HG03196 (cell line): ENCODE measurements at regions not wholly inside any gene's neighbourhood (a gene's known extent, or its start where the extent isn't known, plus 50 kb on each side); places are given as distances from the start of the nearest gene placed in this dataset.

Experiments
- ATAC-seq: cut with Tn5 transposase; IDR thresholded peaks from one replicate; pipeline ENCODE4 v1.9.1; 2021; ENCODE audit not compliant: unreplicated experiment

DNA sequence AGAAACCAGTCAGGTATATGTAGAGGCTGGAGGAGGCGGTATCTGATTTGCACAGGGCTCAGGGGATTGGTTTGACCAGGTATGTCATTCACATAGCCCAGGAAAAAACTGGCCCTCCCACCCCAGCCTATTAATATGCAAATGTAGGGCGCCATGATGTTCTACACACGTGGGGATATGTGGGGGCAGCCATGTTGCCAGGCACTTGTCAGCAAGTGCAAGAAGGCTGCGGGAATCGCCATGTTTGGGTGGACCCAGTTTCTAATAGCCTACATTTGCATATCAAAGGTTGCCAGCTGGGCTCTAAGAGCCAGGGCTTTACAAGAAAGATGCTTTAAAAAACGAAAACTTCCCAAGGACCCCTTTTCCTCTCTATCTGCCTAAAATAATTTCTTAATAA, 335.1 kb downstream of the SMARCA1 start:
- no peak for ATAC-seq

DNA sequence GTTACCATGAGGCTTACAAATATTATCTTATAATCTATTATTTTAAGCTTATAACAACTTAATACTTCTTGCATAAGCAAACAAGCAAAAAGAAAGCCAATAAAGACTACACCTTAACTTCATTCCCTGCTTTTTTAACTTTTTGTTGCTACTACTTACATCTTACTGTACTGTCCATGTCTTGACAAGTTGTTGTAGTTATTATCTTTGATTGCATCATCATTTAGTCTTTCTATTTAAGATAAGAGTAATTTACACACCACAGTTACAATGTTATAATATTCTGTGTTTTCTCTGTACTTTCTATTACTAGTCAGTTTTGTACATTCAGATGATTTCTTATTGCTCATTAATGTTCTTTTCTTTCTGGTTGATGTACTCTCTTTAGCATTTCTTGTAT, 346.6 kb downstream of the SMARCA1 start:
- no peak for ATAC-seq

- no peak for ATAC-seq
Measured at GRCh38 chrX:129161108-129161507, 362.2 kb downstream of the SMARCA1 start.

DNA sequence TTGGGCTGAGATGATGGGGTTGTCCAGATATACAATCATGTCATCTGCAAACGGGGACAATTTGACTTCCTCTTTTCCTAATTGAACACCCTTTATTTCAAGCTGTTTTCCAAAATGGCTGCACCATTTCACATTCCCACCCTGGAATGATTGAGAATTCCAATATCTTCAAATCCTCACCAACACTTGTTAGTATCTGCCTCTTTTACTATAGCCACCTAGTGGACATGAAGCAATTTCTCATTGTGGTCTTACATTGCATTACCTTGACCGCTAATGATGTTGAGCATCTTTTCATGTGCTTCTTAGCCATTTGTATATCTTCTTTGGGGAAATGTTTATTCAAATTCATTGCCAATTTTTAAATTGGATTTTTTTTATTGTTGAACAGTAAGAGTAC, 364.8 kb downstream of the SMARCA1 start:
- ATAC-seq, result no peak

- ATAC-seq, result no peak
Measured at GRCh38 chrX:129145840-129146272, 377.4 kb downstream of the SMARCA1 start.

DNA sequence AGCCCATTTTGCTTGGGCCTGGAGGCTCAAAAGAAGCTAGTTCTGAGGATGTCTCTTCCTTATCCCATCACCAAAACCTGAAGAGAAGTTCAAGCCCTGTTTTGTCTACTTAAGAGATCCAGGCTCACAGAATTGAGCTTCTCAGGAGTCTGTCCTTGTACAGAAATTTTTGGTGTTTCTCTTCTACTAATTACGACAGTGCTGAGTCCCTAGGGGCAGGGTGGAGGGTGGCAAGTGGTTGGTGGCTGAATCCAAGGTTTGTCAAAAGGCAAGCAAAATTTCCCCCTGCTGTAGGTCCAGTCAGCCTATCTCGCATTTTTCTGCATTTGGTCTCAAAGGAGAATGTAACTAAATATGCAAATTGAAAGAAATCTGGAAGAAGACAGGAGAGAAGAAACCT, 377.9 kb downstream of the SMARCA1 start:
- no peak for ATAC-seq

DNA sequence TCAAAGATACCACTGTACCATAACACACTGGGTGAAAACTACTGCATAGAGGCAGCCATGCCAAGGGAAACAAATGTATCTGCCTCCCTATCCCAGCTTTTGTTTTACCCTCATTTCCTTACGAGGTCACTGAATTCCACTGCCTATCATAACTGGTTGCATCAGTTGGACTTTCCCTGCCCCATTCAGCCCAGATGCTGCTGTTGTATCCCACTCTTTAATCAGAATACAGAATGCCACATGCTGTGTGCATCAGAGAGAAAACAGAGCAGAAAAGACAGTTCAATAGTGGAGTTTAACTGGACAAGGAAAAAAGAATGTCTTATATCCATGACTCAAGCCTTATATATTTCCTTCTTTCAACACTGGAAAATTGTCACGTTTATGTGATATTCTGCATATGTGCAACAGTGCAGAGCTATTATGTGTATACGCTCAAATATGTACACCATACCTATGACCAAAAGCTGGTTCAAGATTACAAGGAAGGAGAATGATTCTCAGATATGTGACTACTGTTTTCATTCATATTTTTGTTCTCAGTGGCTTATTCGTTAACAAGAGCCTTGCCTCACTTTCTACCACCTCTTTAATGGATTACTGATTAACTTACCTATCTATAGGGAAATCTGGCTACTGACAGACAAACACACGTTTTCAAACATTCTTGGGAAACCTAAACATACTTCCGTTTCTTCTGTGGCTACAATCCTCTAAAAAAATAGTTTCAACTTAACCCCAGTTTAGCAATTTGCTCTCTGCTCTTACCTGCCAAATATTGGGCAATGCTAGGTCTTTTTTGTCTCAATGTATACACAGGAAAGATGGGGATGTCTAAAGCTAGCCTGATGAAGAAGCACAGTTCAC, 378.9 kb downstream of the SMARCA1 start:
- no peak for ATAC-seq

- no peak for ATAC-seq
Measured at GRCh38 chrX:129139837-129140598, 383.3 kb downstream of the SMARCA1 start.

DNA sequence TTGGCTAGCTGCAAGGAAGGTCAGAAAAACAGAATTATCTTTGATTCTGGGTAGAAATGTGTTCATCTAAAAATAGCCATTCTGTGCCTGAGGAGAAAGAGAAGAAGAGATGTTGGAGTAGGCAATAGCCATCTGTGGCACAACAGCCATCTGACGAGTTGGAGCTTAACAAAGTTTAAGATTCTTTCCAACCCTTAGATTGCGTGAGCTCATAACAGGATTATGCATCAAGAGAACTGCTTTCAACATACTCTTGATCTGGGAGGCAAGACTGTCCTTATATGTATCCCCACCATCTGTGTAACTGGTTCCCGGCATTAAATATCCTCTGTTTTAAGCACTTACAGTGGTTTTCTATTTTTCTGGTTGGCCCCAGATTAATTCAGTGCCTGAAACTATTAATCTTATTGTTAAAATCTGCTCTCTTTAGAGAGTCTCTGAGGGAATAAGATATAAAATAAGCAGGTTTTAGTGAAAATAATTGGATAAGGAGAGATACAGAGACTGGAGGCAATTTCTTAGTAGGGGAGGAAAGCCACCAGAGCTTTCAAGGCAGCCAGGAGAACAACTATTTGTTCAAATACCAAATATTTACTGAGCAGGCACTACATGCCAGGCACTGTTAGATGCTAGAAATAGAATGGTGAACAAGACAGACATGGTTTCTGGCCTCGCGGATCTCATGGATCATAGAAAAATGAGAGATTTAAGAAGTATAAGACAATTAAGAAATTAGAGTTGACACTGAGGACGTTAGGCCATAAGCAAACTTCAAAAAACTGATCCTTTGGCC, 398.0 kb downstream of the SMARCA1 start:
- no peak for ATAC-seq

- no peak for ATAC-seq
Measured at GRCh38 chrX:129123795-129124194, 399.5 kb downstream of the SMARCA1 start.

DNA sequence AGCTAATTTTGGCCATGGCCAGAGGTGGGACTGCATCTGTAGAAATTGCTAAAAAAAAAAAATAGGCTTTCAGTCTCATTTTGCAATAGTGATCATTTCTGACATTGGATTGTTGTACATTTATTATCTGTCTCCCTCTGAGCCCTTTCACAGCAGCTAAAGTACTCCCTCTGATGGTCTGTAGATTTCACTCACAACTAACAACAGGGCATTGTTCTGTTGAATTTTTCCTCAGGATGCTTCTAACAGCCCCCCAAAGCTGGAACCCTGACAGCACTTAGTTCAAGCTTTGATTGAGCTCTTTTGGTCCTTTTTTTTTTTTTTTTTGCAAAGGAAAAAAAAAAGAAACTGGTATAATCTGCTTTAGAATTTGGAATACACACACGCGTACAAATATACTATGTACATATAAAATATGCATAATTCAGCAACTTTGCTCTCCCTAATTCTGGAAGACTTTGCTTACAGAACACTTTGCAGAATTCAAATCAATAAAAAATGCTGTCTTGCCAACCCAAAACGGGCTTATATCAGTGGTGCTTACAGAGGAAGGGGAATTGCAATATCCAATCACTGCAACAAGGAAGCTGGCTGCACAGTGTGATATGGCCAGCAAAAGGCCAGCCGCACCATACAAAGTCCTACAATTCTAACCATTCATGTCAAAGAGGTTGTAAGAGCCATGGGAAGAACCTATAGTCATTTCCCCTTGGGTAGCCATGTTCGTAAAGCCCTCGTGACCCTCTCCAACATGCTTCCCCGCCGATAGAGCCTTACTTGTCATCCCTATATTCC, 406.4 kb downstream of the SMARCA1 start:
- no peak for ATAC-seq

DNA sequence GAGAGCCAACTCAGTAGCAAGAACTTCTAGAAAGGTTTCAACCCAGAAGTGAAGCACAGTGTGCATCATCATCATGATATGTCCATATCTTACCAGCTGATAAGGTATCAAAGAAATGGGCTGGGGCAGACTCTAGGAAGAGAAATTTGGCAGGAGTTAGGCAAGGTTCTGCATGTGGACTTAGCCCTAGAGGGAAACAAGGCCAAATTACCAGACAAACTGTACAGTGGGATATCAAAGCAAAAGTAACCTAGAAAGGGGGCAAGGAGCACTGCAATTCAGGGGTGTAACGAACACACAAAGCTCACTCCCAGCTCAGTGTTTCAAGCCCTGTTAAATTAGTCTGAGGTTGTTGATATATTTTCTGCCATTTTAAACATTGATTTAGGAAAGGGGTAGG, 407.4 kb downstream of the SMARCA1 start:
- ATAC-seq, result no peak

DNA sequence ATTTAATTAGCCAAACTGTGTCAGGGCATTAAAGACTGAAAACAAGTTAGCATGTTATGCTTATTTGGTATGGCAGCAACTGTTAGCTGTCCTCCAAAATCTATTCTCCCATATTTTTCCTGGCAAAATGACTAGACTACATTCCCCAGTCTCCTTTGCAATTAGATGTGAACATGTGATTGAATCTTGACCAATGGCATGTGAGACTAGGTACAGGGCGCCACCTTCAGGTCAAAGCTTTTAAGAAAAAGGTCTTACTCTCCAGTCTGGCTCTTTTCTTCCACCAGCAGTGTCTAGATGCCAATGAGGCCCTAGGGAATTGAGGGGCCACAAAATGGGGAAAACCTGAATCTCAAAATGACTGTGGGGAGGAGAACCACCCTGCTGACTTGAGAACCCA, 408.2 kb downstream of the SMARCA1 start:
- ATAC-seq, result no peak

DNA sequence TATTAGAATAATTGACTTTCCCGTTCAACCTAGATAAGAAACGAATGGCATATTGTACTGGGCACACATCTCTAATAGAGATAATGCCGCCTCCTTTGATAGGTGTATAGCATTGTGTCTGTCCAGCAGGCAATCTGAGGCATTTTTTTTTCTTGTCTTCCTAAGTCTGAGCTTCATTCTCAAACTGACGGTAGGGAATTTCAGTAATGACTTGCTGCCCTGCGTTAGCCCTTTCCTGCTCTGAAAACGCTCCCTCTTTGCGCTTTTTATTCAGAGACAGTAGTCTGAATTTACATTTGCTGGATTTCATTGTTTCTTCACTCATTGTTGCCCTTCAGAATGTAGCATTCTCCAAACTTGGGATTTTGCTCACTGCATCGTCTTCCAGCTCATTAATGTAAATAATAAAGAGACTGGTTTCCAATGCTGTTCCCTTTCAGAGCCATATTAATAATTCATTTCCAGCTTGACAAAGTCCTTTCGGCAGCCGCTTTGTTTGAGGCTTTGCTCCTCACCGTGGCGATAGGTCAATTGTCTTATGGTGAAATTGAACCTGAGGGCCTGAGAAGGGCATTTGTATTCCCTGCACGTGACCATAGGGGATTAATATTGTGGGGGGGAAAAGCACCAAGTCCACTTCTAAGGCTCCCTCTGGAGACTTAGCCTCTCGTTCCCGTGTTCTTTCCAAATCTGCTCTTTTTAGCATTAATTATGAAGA, 412.1 kb downstream of the SMARCA1 start:
- ATAC-seq, result no peak

DNA sequence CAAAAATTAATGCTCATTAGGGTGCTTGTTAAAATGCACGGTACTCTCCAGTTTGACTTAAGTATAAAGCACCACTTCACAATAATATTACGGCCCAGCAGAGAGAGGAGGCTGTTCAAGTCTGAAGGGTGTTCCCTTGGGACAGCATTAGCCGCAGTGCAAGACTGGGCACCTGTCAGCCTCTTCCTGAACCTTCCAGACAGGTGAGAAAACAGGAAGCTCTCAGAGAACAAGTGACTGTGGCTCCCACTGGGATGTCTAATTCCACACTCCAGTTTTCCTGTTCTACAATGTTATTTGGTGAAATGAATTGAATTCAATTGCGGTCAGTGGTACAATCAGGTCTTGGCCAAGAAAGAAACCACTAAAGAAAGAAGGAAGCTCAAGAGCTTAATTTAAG, 414.4 kb downstream of the SMARCA1 start:
- ATAC-seq, result no peak

- ATAC-seq, result no peak
Measured at GRCh38 chrX:129099207-129099606, 424.1 kb downstream of the SMARCA1 start.

DNA sequence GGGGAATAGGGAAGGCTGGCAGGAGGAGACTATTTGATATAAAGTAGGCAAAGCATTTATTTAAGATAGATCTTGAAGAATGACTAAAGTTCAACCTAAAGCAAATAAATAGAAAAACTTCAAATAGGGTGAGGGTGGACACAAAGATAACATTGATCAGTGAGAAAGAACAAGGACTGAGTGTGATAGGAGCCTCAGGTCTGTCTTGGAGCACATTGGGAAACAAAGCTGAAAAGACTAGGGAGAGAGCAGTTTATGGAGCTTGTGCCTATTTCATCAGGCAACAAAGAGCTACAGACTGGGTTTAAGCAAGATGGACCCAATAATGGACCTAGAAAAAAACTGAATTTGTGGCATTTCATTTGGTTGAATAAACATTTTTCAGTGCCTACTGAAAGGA, 425.6 kb downstream of the SMARCA1 start:
- ATAC-seq, result no peak

DNA sequence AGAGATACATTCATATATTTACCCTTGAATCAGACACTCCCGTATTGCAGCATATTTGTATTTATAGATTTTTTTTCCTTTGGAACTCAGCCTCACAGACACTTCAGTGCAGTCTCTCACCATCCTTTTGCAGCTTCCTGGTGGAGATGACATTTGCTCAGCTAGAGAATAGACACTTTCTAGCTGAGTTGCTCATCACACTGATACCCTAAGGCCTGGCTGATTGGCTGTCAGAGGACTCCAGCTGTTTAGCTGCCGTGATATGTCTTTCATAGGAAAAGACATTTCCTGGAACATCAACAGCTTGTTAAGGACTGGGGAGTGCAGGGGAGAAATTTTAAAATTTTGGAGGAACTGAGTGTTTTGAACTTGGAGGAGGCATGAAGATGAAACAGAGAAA, 429.6 kb downstream of the SMARCA1 start:
- ATAC-seq, result no peak

DNA sequence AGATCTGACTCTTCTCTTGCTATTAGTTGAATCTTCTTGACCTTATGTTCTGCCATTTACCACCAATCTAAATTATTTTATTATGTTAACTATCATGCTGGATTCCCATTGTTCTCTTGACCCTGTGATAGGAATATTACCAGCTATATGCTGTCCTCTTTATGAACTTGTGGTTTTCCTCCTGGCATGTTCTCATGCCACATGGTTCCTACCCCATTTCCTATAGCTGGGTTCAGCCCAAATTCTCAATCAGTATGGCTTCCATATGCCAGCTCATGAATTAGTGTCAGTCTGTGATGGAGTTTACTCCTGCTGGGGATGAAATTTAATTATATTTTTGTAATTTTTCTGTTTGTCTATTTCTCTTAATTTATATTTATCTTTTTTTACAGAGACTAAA, 430.5 kb downstream of the SMARCA1 start:
- no peak for ATAC-seq

- no peak for ATAC-seq
Measured at GRCh38 chrX:129092242-129092641, 431.0 kb downstream of the SMARCA1 start.
